Gastroesophageal sphincter (tissue), 4 donors: ENCODE measurements at regions not wholly inside any gene's neighbourhood (a gene's known extent, or its start where the extent isn't known, plus 50 kb on each side); places are given as distances from the start of the nearest gene placed in this dataset.

Experiments used
- ATAC-seq: fragments of 150-250 bp; one replicate; pipeline ENCODE4 v1.9.1; 2016; ENCODE audit warnings: mild to moderate bottlenecking, moderate library complexity
- H3K27ac ChIP-seq, 4 donors: fragments of 200-600 bp; sonication (generic) in 3 of 4; 1 replicate in 3 of 4; 2 replicates in 1 of 4; pipeline ENCODE4 v1.5.1; 2016 to 2019
- H3K27me3 ChIP-seq: fragments of 200-600 bp; sonication (generic); one replicate; pipeline ENCODE4 v1.5.1; 2019
- H3K36me3 ChIP-seq, 2 donors: fragments of 200-600 bp; sonication (generic); one replicate each; pipeline ENCODE4 v1.5.1; 2019; ENCODE audit warnings: control low read depth in 1 of 2
- H3K4me1 ChIP-seq, 3 donors: fragments of 200-600 bp; sonication (generic); 1 replicate in 2 of 3; 2 replicates in 1 of 3; pipeline ENCODE4 v1.5.1; 2016 to 2019; ENCODE audit warnings: control low read depth in 2 of 3
- H3K4me3 ChIP-seq, 2 donors: fragments of 200-600 bp; sonication (generic); one replicate each; pipeline ENCODE4 v1.5.1; 2019; ENCODE audit warnings: mild to moderate bottlenecking in 1 of 2, moderate library complexity in 1 of 2
- H3K9me3 ChIP-seq, 3 donors: fragments of 200-600 bp; sonication (generic); one replicate each; pipeline ENCODE4 v1.5.1; 2017 to 2019; ENCODE audit warnings: control low read depth in 2 of 3
- EP300 ChIP-seq: sonication (generic); formaldehyde crosslinking; IDR thresholded peaks from one replicate; pipeline ENCODE4 v1.6.1; 2017; ENCODE audit warnings: antibody characterized with exemption, mild to moderate bottlenecking
- POLR2A ChIP-seq, 2 donors: fragments of 450-650 bp; IDR thresholded peaks; one replicate each; pipeline ENCODE4 v1.6.1; 2017; ENCODE audit warnings: antibody characterized with exemption in 2 of 2, mild to moderate bottlenecking in 2 of 2, moderate library complexity in 1 of 2
- POLR2AphosphoS5 ChIP-seq: sonication (generic); formaldehyde crosslinking; IDR thresholded peaks from one replicate; pipeline ENCODE4 v1.6.1; 2017; ENCODE audit warnings: antibody characterized with exemption
- WGBS, 2 donors: methylation state at CpG; one replicate each; pipeline ENCODE4 v1.1.5; 2018; ENCODE audit warnings: low coverage in 1 of 2; 5-methylcytosine and 5-hydroxymethylcytosine counted together
- TF ChIP-seq, protein P1 (sequence below), 4 experiments: fragments of 200-600 bp in 2 of 4; fragments of 450-650 bp in 2 of 4; sonication (generic) in 1 of 4; IDR thresholded peaks; one replicate each; pipeline ENCODE4 v1.5.1; 2017 to 2019; ENCODE audit warnings: antibody characterized with exemption in 4 of 4, mild to moderate bottlenecking in 2 of 4, moderate library complexity in 2 of 4

GRCh38 chr10:92768104-92768503 lies 78.3 kb downstream of the HHEX start:
- Histone ChIP-seq H3K27me3 (no peaks in the 10 kb centered on the region), H3K36me3 (no peaks in the 10 kb centered on the region), H3K4me3 (no peak overlapping the region), H3K27ac (no peak overlapping the region), H3K9me3 (peaks cover 0 to 14% (median 0%) of the 10 kb centered on the region in 3 donors), H3K4me1 (no peaks in the 10 kb centered on the region)
- no peak for ATAC-seq
- TF ChIP-seq, protein P1, sequence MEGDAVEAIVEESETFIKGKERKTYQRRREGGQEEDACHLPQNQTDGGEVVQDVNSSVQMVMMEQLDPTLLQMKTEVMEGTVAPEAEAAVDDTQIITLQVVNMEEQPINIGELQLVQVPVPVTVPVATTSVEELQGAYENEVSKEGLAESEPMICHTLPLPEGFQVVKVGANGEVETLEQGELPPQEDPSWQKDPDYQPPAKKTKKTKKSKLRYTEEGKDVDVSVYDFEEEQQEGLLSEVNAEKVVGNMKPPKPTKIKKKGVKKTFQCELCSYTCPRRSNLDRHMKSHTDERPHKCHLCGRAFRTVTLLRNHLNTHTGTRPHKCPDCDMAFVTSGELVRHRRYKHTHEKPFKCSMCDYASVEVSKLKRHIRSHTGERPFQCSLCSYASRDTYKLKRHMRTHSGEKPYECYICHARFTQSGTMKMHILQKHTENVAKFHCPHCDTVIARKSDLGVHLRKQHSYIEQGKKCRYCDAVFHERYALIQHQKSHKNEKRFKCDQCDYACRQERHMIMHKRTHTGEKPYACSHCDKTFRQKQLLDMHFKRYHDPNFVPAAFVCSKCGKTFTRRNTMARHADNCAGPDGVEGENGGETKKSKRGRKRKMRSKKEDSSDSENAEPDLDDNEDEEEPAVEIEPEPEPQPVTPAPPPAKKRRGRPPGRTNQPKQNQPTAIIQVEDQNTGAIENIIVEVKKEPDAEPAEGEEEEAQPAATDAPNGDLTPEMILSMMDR (IDR thresholded peaks at IDR 0.05) = no peak
- no peak for TF ChIP-seq EP300
- no peak for TF ChIP-seq POLR2A (IDR thresholded peaks at IDR 0.05)
- TF ChIP-seq POLR2AphosphoS5 = no peak
- WGBS, 2 donors = 78 to 100% methylated on average over 1 of the region's 1 CpG

- Histone ChIP-seq H3K4me3 (no peak overlapping the region), H3K27me3 (no peaks in the 10 kb centered on the region), H3K4me1 (no peaks in the 10 kb centered on the region), H3K9me3 (no peaks in the 10 kb centered on the region), H3K27ac (no peak overlapping the region), H3K36me3 (no peaks in the 10 kb centered on the region)
- ATAC-seq = no peak
- TF ChIP-seq POLR2A (IDR thresholded peaks at IDR 0.05) (no peak), EP300 (no peak), POLR2AphosphoS5 (no peak)
- TF ChIP-seq, protein P1 (IDR thresholded peaks at IDR 0.05) = no peak
These were observed 74.5 kb upstream of the EXOC6 start for GRCh38 chr10:92773776-92774175.

DNA sequence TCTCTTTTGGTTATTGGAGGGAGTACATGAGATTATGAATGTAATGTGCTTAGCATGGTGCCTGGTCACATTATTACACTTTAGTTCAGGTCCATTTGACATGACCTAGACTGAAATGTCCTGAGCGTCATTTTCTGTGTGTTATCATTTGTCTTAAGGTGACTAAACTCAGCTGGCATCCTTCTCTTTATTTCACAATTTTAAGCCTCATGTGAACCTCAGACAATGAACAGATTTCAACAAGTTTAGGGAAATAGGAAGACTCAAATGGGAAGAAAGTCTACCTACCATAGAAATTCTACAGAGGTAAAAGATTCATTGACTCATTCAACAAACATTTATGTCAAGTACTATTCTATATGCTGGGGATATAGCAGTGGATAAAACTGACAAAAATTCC lies 70.2 kb upstream of the EXOC6 start:
- no peaks in the 10 kb centered on the region for H3K27me3 ChIP-seq
- H3K36me3 ChIP-seq = no peaks in the 10 kb centered on the region
- ATAC-seq = no peak
- WGBS, 2 donors = 62 to 100% methylated on average over 1 of the region's 1 CpG
- TF ChIP-seq, protein P1 (IDR thresholded peaks at IDR 0.05) = no peak
- TF ChIP-seq EP300 (no peak), POLR2AphosphoS5 (no peak), POLR2A (IDR thresholded peaks at IDR 0.05) (no peak)
- no peaks in the 10 kb centered on the region for H3K9me3 ChIP-seq
- no peaks in the 10 kb centered on the region for H3K4me1 ChIP-seq
- no peak overlapping the region for H3K27ac ChIP-seq
- no peak overlapping the region for H3K4me3 ChIP-seq

- Histone ChIP-seq H3K9me3 (no peaks in the 10 kb centered on the region), H3K27me3 (no peaks in the 10 kb centered on the region), H3K36me3 (no peaks in the 10 kb centered on the region), H3K4me3 (no peak overlapping the region), H3K27ac (no peak overlapping the region), H3K4me1 (no peaks in the 10 kb centered on the region)
- 40 to 56% methylated on average over 1 to 5 of the region's 7 CpGs for WGBS, 2 donors
- no peak for ATAC-seq
- TF ChIP-seq, protein P1 (IDR thresholded peaks at IDR 0.05) = no peak
- TF ChIP-seq EP300 = no peak
- no peak for TF ChIP-seq POLR2AphosphoS5
- no peak for TF ChIP-seq POLR2A (IDR thresholded peaks at IDR 0.05)
These were observed 63.2 kb upstream of the EXOC6 start for GRCh38 chr10:92785118-92785517.

- WGBS, 2 donors = 61 to 66% methylated on average over 9 to 11 of the region's 11 CpGs
- ATAC-seq = no peak
- no peak overlapping the region for H3K4me3 ChIP-seq
- TF ChIP-seq POLR2A (IDR thresholded peaks at IDR 0.05) = no peak
- no peaks in the 10 kb centered on the region for H3K4me1 ChIP-seq
- H3K9me3 ChIP-seq = no peaks in the 10 kb centered on the region
- H3K36me3 ChIP-seq = no peaks in the 10 kb centered on the region
- no peaks in the 10 kb centered on the region for H3K27me3 ChIP-seq
- H3K27ac ChIP-seq = no peak overlapping the region
These were observed 60.7 kb upstream of the EXOC6 start for GRCh38 chr10:92787557-92788152.
